ENCODE measurements at regions not wholly inside any gene's neighbourhood (a gene's known extent, or its start where the extent isn't known, plus 50 kb on each side); places are given as distances from the start of the nearest gene placed in this dataset.

DNA sequence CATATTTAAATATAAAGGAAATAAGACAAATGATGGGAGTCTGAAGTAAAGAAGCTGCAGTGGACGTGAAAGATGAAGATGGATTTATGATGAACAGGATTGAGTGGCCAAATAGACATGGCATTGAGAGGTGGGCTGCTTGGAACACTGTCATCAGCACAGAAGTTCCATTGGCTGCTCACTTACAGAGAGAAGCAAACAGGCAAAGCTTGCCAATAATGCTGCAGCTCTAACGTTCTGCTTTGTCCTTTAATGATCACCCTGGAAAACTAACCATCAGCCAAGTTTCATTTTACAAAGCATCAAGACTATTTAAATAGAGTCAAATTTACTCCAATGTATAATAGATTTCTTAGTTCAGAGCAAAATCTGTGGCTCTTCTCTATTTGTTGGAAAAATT, 721.4 kb downstream of the TMTC2 start:
- no peak overlapping the region for H3K27ac ChIP-seq
- TF ChIP-seq, protein P1, sequence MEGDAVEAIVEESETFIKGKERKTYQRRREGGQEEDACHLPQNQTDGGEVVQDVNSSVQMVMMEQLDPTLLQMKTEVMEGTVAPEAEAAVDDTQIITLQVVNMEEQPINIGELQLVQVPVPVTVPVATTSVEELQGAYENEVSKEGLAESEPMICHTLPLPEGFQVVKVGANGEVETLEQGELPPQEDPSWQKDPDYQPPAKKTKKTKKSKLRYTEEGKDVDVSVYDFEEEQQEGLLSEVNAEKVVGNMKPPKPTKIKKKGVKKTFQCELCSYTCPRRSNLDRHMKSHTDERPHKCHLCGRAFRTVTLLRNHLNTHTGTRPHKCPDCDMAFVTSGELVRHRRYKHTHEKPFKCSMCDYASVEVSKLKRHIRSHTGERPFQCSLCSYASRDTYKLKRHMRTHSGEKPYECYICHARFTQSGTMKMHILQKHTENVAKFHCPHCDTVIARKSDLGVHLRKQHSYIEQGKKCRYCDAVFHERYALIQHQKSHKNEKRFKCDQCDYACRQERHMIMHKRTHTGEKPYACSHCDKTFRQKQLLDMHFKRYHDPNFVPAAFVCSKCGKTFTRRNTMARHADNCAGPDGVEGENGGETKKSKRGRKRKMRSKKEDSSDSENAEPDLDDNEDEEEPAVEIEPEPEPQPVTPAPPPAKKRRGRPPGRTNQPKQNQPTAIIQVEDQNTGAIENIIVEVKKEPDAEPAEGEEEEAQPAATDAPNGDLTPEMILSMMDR (conservative IDR thresholded peaks at IDR 0.05): no peak

DNA sequence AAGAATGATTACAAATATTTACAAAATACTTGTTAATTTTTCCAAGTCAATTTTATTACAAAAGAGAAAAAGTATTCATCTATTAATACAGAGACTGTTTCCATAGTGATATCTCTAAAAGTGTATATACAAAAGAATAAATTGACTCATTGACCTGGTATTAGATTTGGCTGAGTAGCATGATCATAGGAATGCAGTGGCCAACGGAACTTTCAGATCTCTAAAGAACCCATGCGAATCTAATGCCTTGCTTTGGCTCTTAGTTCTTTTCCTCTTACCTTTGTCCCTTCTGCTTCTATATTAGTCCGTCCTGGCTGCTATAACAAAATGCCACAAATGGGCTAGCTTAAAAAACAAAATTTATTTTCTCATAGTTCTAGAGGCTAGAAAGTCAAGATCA, 717.8 kb downstream of the TMTC2 start:
- TF ChIP-seq, protein P1 (conservative IDR thresholded peaks at IDR 0.05): no peak

DNA sequence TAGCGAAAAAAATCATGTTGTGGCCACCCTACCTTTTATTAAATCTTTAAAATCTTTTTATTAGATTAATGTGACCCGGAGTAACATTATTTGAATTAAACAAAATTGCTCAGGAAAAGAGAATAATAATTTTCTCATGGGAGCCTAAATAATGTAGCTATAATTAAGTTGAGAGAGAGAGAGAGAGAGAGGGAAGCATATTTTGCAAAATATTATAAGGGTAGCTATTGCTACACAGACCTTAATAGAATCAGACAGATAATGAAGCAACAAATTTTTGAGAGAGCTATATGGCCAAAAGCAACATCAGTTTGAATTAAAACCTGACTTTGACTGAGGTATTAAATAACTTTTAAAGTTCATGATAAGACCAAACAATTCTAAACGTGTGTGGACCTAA, 703.5 kb downstream of the TMTC2 start:
- TF ChIP-seq, protein P1 (conservative IDR thresholded peaks at IDR 0.05): no peak
- H3K27ac ChIP-seq: no peak overlapping the region

More for the DNA sequence above, 717.8 kb downstream of the TMTC2 start:
- H3K27ac ChIP-seq: no peak overlapping the region

DNA sequence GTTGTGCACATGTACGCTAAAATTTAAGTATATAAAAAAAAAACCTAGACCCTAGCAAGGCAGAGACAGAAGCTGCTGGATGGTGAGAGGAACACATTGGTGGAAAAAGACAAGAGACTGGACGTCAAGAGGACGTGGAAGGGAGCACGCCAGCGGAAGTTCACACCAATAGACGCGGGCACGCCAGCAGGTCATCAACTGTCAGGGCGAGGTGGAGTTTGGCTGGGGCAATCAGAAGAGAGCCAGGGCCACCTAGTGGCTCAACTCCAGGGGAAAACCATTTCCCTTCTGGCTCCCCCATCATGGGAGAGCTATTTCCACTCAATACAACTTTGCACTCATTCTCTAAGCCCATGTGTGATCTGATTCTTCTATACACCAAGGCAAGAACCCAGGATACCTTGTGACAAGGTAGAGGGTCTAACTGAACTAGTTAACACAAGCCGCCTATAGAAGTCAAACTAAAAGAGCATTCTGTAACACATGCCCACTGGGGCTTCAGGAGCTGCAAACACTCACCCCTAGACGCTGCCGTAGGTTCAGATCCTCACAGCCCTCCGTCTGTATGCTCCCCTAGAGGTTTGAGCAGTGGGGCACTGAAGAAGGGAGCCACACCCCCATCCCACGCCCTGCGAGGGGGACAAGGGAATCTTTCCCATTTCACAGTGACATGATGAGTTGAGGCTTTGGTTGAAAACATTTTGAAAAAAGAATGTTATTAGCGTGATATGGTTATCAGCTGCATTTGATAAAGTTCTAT, 702.7 kb downstream of the TMTC2 start:
- H3K27ac ChIP-seq: no peak overlapping the region
- TF ChIP-seq, protein P1 (conservative IDR thresholded peaks at IDR 0.05): 0 out of 2 replicates have a peak, but pooled peaks have one; percentile 20

GRCh38 chr12:83388551-83388950, 701.8 kb downstream of the TMTC2 start:
- no peak overlapping the region for H3K27ac ChIP-seq
- TF ChIP-seq, protein P1 (conservative IDR thresholded peaks at IDR 0.05): no peak

GRCh38 chr12:83386527-83387264, 700.0 kb downstream of the TMTC2 start:
- TF ChIP-seq, protein P1 (conservative IDR thresholded peaks at IDR 0.05): no peak
- no peak overlapping the region for H3K27ac ChIP-seq

- H3K27ac ChIP-seq: no peak overlapping the region
- TF ChIP-seq, protein P1 (conservative IDR thresholded peaks at IDR 0.05): no peak
These were observed 691.6 kb downstream of the TMTC2 start for GRCh38 chr12:83378186-83378727.

All from VCaP (cell line).